Activated naive CD4-positive, alpha-beta T cell treated with anti-CD3 and anti-CD28 coated beads for 36 hours (primary cell): ENCODE measurements at regions not wholly inside any gene's neighbourhood (a gene's known extent, or its start where the extent isn't known, plus 50 kb on each side); places are given as distances from the start of the nearest gene placed in this dataset.
"Not testable (repeated sequence)": the region's sequence is repeated elsewhere in the genome, so short reads cannot be mapped to it uniquely, and the experiment has no call there.

Source experiments
- CTCF ChIA-PET: fragments of 350-600 bp; sonication (Branson Sonifier 250); formaldehyde crosslinking; loops from one replicate; lab custom pipeline; 2021; ENCODE audit warnings: antibody characterized with exemption; lab: Charles Lee
- DNase-seq: peaks from one replicate; pipeline ENCODE4 v3.0.0-alpha.2; 2020
- H3K27ac Mint-ChIP-seq: one replicate; pipeline ENCODE4 v1.8.0; 2021; ENCODE audit warnings: mild to moderate bottlenecking, mixed read lengths
- H3K27me3 Mint-ChIP-seq: one replicate; pipeline ENCODE4 v1.8.0; 2021; ENCODE audit warnings: low read depth, mixed read lengths
- H3K36me3 Mint-ChIP-seq: one replicate; pipeline ENCODE4 v1.8.0; 2021; ENCODE audit warnings: low read depth, mixed read lengths
- H3K4me1 Mint-ChIP-seq: one replicate; pipeline ENCODE4 v1.8.0; 2021; ENCODE audit warnings: low read depth, mixed read lengths
- H3K4me3 Mint-ChIP-seq: one replicate; pipeline ENCODE4 v1.8.0; 2021; ENCODE audit warnings: mild to moderate bottlenecking, moderate library complexity, mixed read lengths
- H3K9me3 Mint-ChIP-seq: one replicate; pipeline ENCODE4 v1.8.0; 2021; ENCODE audit warnings: mixed read lengths
- intact Hi-C: fragments of 100-400 bp; cut with micrococcal nuclease; formaldehyde crosslinking; loops from one replicate; pipeline ENCODE4 v1.15.1; 2023

DNA sequence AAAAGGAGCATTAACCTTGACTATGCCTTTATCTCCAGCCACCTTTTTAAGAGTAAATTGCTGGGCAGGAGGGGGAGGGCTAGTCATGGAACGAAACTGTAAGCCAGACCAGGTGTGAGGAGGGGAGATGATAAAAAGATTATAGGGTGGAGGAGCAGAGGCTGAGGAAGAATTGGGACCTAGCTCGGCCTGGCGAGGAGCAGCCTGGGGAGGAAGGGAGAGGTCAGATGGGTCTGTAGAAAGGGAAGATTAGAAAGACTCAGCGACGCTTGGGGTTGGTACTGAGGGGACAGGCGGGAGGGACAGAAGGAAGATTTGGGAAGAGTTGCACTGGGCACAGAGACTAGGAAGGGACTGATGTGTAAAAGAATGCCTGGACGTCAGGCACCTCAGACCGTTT is 58.4 kb upstream of the BMP2K start:
- H3K36me3 Mint-ChIP-seq, CTCF ChIA-PET, DNase-seq, H3K27ac Mint-ChIP-seq, intact Hi-C loops, H3K27me3 Mint-ChIP-seq, H3K4me3 Mint-ChIP-seq, H3K9me3 Mint-ChIP-seq: not testable (repeated sequence)
- peaks cover 19% of the 10 kb centered on the region for H3K4me1 Mint-ChIP-seq

DNA sequence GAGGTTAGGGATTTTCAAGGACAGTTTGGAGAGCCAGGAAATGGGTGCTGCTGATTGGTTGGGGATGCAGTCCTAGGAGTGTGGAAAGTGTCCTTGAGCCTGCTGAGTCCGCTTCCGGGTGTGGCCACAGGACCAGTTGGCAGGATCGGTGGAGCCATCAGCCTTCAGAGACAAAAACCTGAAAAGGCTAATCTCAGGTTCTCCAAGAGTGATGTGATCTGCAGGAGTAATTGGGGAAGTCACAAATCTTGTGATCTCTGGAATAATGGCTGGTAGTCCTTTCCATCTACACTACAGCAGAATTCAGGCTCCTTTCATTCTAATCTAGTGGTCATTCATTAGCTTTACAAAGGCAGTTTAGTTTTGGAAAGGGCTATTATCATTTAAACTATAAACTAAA is 55.9 kb upstream of the BMP2K start:
- Mint-ChIP-seq H3K4me1 (peaks cover 19% of the 10 kb centered on the region), H3K4me3 (no peak overlapping the region), H3K27me3 (no peaks in the 10 kb centered on the region), H3K27ac (no peak overlapping the region), H3K36me3 (no peaks in the 10 kb centered on the region), H3K9me3 (no peaks in the 10 kb centered on the region)
- DNase-seq: no peak
- CTCF ChIA-PET: no interaction called here
- intact Hi-C loops: loop anchor here (5.0 kb wide), 1 partner anchor 142 kb away; no protein-coding TSS in a partner anchor

DNA sequence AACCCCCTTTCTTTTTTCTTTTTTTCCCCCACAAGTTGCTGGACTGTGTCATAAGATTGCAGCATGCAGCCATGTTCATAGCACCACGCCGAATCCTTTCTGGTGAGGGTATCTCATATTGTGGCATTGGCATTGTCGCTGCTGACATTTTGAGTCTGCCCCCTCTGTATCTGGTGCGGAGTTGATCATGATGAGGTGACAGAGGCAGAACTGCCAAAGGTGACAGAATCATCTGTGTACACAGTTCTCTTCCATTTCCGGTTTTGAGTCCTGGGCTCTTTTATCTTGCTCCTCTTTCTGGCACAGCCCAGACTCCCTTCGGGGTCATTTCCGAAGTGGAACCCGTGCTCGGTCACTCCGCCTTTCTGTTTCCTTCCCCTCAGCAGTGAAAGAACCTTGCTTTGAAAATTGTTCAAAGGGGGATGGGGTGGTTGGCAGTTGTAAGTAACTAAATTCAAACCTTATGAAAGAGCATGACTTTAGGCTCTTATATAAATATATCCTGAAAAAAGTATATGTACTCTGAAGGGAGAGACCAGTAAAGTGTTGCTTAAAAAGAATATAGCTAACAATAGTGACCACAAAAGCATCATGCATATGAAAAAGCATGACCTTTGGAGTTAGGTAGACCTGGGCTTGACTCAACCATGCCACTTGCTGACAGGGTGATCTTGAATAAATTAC is 55.0 kb upstream of the BMP2K start:
- Mint-ChIP-seq H3K4me1 (peaks cover 19% of the 10 kb centered on the region), H3K36me3 (no peaks in the 10 kb centered on the region), H3K9me3 (no peaks in the 10 kb centered on the region), H3K27ac (no peak overlapping the region), H3K27me3 (no peaks in the 10 kb centered on the region), H3K4me3 (no peak overlapping the region)
- intact Hi-C loops: loop anchor here (1.0 to 5.0 kb wide), 3 partner anchors 56 to 141 kb away; no protein-coding TSS in a partner anchor
- peak; percentile 67 for DNase-seq
- CTCF ChIA-PET: interaction anchor here (1.0 kb wide), 1 partner anchor 10 kb away, joined by 3 read pairs; no protein-coding TSS in a partner anchor

DNA sequence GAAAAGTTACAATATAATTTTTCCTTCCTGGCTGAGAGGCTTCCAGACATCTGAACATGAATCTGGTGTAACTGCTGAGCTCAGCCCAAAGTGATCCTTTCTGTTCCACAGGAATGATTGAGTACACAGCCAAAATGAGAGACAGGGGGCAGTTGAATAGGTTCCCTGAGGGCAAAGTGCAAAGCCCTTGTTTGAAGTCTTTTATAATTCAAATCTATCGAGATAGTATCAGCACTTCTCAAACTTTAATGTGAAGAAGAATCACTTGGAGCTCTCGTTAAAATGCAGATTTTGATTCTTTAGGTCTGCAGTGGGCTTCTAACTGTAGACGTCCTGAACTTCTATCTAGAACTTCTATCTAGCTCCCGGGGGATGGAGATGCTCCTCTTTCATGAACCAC is 54.4 kb upstream of the BMP2K start:
- CTCF ChIA-PET: interaction anchor here (1.0 kb wide), 1 partner anchor 10 kb away, joined by 3 read pairs; no protein-coding TSS in a partner anchor
- Mint-ChIP-seq H3K9me3 (no peaks in the 10 kb centered on the region), H3K27me3 (no peaks in the 10 kb centered on the region), H3K27ac (no peak overlapping the region), H3K4me3 (no peak overlapping the region), H3K36me3 (no peaks in the 10 kb centered on the region), H3K4me1 (peaks cover 19% of the 10 kb centered on the region)
- no peak for DNase-seq
- intact Hi-C loops: loop anchor here (1.0 to 5.0 kb wide), 3 partner anchors 56 to 141 kb away; no protein-coding TSS in a partner anchor

DNA sequence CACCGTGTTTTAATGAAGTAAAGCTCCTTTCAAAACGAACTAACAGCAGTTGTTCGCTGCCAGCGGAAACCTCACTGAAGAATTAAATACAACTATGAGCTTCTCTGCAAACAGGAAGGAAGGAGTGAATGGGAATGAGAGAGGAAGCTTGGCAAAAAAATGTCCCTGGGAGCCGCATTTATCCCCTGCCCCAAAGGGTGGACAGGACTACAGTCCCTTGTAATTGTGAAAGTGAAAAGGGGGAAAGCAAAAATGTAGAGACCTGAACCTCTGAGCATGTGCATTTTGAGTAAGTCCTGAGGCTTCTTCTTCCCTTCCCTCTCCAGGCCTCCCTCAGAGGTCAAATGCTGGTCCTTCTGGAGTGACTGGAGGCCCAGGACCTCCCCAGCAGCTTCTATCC is 53.8 kb upstream of the BMP2K start:
- Mint-ChIP-seq H3K27ac (no peak overlapping the region), H3K36me3 (no peaks in the 10 kb centered on the region), H3K9me3 (no peaks in the 10 kb centered on the region), H3K27me3 (no peaks in the 10 kb centered on the region), H3K4me3 (no peak overlapping the region), H3K4me1 (peaks cover 19% of the 10 kb centered on the region)
- no peak for DNase-seq
- CTCF ChIA-PET: interaction anchor here (1.0 kb wide), 1 partner anchor 11 kb away, joined by 3 read pairs; no protein-coding TSS in a partner anchor
- intact Hi-C loops: loop anchor here (5.0 kb wide), 1 partner anchor 140 kb away; no protein-coding TSS in a partner anchor

DNA sequence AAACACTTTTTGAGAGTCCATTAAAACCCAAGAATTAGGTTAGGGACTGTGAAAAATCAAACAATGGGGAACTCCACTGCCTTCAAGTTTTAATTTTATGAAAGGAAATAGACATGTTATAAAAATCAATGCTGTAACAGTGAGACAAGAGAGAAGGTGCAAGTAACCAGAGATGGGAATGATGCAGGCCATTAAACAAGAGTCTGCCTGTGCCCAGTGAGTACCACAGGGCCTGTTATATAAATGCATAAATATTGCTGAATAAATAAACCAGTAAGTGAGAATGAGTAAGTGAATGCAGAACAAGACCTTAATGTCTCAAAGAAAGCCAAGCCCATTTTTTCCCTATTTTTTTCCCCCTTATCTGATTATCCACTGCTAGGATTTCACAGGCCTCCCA is 53.3 kb upstream of the BMP2K start:
- Mint-ChIP-seq H3K4me3 (no peak overlapping the region), H3K27me3 (no peaks in the 10 kb centered on the region), H3K36me3 (no peaks in the 10 kb centered on the region), H3K27ac (no peak overlapping the region), H3K4me1 (peaks cover 19% of the 10 kb centered on the region), H3K9me3 (no peaks in the 10 kb centered on the region)
- DNase-seq: no peak
- CTCF ChIA-PET: no interaction called here
- intact Hi-C loops: loop anchor here (5.0 kb wide), 1 partner anchor 139 kb away; no protein-coding TSS in a partner anchor
